LoVo (cell line): ENCODE measurements at regions not wholly inside any gene's neighbourhood (a gene's known extent, or its start where the extent isn't known, plus 50 kb on each side); places are given as distances from the start of the nearest gene placed in this dataset.
A peak's percentile ranks its signal among the peaks of the same experiment; 100 is the strongest.

ENCODE experiments used
- DNase-seq: peaks from one replicate; pipeline ENCODE4 v3.0.0-alpha.2; 2016; ENCODE audit warnings: low spot score

DNA sequence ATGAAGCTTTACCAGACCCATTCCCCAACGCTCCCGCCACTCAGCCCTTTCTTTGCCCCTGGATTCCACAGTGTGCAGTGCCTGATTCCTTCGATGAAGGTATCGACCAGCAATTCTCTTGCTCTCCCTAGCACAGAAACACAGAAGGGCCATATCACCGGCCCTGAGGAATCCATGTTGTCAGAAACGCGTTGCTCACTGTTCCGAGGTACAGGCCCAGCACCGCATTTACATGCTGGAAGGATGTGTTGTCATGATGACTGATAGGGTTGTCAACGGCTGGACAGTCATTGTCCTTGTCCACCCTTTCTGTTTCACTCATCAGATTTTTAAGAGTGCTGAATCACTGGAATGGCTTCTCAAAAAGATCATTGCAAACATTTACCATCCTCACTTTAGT is 57.2 kb upstream of the GPR6 start:
- DNase-seq = no peak

DNA sequence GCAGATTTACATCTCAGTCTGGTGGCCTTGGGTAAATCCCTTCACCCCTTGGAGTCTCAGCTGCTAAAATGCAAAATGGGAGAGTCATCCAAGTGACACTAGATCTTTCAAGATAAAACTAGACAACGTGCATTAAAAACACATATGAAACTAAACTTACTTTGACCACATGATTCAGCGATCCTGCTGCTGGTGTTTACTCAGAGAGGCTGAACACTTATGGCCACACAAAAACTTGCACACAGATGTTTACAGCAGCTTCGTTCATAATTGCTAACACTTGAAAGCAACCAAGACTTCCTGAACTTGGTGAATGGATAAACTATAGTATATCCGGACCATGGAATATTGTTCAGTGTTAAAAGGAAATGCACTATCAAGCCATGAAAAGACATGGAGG is 55.3 kb upstream of the GPR6 start:
- DNase-seq = no peak

DNA sequence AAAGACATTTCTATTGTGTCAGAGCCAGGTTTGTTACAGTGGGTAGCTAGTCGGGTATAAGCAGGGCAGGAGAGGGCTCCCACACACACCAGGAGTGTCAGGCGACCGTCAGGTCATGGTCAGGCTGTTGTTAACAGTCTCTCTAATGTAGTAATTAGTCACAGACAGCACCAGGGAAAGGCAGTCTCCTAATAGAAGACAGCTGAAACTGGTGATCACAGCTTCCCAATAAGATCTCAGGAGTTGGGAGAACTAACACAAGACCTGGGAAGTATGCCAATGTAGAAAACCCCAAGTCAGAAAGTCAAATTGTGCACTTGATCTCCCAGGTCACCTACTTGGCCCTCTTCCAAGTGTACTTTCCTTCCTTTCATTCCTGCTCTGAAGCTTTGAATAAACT is 53.0 kb upstream of the GPR6 start:
- DNase-seq = peak; percentile 2

DNA sequence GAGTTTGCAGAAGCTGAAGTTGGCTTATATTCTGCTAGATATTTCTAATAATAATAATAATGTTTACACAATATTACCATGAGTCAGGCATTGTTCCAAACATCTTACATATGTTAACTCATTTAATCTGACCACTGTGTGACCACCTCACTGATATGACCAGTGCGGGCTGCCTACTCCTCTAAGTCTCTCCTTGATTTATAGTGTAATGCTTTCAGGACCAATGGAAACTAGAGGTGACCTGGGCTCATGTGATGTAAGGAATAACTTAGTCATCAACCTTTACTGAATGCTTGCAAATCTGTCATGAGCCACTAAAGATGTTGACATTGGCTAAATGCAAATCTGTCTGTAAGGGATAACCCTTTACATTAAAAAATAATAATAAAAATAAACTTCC is 51.1 kb upstream of the GPR6 start:
- no peak for DNase-seq
